ENCODE measurements at regions not wholly inside any gene's neighbourhood (a gene's known extent, or its start where the extent isn't known, plus 50 kb on each side); places are given as distances from the start of the nearest gene placed in this dataset.
"Not testable (repeated sequence)": the region's sequence is repeated elsewhere in the genome, so short reads cannot be mapped to it uniquely, and the experiment has no call there.

- DNase-seq: not testable (repeated sequence)
Measured at GRCh38 chr18:46229641-46230040, 125.5 kb downstream of the HAUS1 start.

GRCh38 chr18:46236156-46236555 is 132.0 kb downstream of the HAUS1 start:
- no peak for DNase-seq

- DNase-seq: no peak
Measured at GRCh38 chr18:46237891-46238290, 133.7 kb downstream of the HAUS1 start.

- DNase-seq: no peak
Measured at GRCh38 chr18:46239549-46239948, 135.4 kb downstream of the HAUS1 start.

- no peak for DNase-seq
Measured at GRCh38 chr18:46239998-46240397, 135.8 kb downstream of the HAUS1 start.

GRCh38 chr18:46241393-46241792 is 137.2 kb downstream of the HAUS1 start:
- DNase-seq: not testable (repeated sequence)

- no peak for DNase-seq
Measured at GRCh38 chr18:46242183-46242582, 138.0 kb downstream of the HAUS1 start.

- no peak for DNase-seq
Measured at GRCh38 chr18:46243095-46243494, 138.9 kb downstream of the HAUS1 start.

- no peak for DNase-seq
Measured at GRCh38 chr18:46243673-46244072, 139.5 kb downstream of the HAUS1 start.

- no peak for DNase-seq
Measured at GRCh38 chr18:46246101-46246500, 141.9 kb downstream of the HAUS1 start.

- no peak for DNase-seq
Measured at GRCh38 chr18:46247942-46248341, 143.8 kb downstream of the HAUS1 start.

- DNase-seq: peak; percentile 82
Measured at GRCh38 chr18:46250084-46250811, 146.1 kb downstream of the HAUS1 start.

- no peak for DNase-seq
Measured at GRCh38 chr18:46250812-46251173, 146.6 kb downstream of the HAUS1 start.

GRCh38 chr18:46252759-46253158 is 148.6 kb downstream of the HAUS1 start:
- DNase-seq: no peak

- no peak for DNase-seq
Measured at GRCh38 chr18:46253498-46253897, 149.3 kb downstream of the HAUS1 start.

- DNase-seq: no peak
Measured at GRCh38 chr18:46256078-46256477, 151.9 kb downstream of the HAUS1 start.

- DNase-seq: no peak
Measured at GRCh38 chr18:46257366-46257765, 153.2 kb downstream of the HAUS1 start.

- no peak for DNase-seq
Measured at GRCh38 chr18:46260016-46260878, 156.1 kb downstream of the HAUS1 start.

- no peak for DNase-seq
Measured at GRCh38 chr18:46260879-46261143, 156.6 kb downstream of the HAUS1 start.

GRCh38 chr18:46261799-46262198 is 157.6 kb downstream of the HAUS1 start:
- no peak for DNase-seq

- no peak for DNase-seq
Measured at GRCh38 chr18:46262856-46263255, 158.7 kb downstream of the HAUS1 start.

- DNase-seq: no peak
Measured at GRCh38 chr18:46264255-46264654, 160.1 kb downstream of the HAUS1 start.

GRCh38 chr18:46265196-46266156 is 161.3 kb downstream of the HAUS1 start:
- no peak for DNase-seq
